HG03457 (cell line): ENCODE measurements at regions not wholly inside any gene's neighbourhood (a gene's known extent, or its start where the extent isn't known, plus 50 kb on each side); places are given as distances from the start of the nearest gene placed in this dataset.
"Not testable (repeated sequence)": the region's sequence is repeated elsewhere in the genome, so short reads cannot be mapped to it uniquely, and the experiment has no call there.

ENCODE experiments used
- ATAC-seq: cut with Tn5 transposase; IDR thresholded peaks from one replicate; pipeline ENCODE4 v1.9.1; 2021; ENCODE audit warnings: moderate number of reproducible peaks; ENCODE audit not compliant: unreplicated experiment

DNA sequence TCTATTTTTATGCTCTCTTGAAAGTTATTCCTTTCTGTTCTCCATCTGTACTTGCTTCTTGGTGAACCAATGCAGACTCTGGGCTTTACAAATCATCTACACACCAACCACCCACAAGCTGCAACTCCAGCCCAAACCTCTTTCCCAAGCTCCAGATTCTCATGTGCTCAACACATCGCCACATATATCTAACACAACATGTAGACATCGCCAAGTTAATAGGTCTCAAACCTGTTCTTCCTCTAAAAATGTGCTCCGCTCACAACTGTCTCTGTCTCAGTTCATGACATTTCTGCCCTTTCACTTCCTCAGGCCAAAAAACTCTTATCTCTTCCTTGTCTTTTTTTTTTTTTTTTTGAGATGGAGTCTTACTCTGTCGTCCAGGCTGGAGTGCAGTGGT is 95.7 kb upstream of the EEPD1 start:
- no peak for ATAC-seq

DNA sequence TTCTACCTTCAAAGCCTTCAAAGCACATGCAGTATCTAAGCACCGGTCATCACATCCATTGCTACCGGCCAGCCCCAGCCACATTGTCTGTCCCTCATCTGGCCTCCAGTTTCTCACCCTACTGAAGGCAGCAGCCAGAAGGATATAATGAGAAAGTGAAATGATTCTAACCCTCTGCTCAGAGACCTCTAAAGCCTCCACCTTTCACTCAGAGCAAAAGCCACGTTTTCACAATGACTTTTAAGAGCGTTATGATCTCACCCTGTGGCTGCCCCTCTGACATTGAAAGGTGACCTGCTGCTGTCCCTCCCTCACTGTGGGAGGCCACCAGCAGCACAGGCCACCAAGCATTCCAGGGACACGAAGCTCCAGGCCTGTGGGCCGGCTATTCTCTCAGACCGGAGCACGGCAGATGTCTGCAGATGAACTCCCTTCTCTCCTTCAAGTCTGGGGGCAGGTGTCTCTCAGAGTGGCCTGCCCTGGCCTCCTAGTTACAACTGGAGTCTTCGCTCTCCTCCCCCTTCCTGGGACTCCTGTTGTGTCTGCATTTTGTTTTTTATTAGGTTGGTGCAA is 94.9 kb upstream of the EEPD1 start:
- no peak for ATAC-seq

GRCh38 chr7:36060388-36060787 is 92.7 kb upstream of the EEPD1 start:
- ATAC-seq = not testable (repeated sequence)

GRCh38 chr7:36062154-36062815 is 90.8 kb upstream of the EEPD1 start:
- ATAC-seq = no peak

GRCh38 chr7:36064676-36065075 is 88.4 kb upstream of the EEPD1 start:
- no peak for ATAC-seq

DNA sequence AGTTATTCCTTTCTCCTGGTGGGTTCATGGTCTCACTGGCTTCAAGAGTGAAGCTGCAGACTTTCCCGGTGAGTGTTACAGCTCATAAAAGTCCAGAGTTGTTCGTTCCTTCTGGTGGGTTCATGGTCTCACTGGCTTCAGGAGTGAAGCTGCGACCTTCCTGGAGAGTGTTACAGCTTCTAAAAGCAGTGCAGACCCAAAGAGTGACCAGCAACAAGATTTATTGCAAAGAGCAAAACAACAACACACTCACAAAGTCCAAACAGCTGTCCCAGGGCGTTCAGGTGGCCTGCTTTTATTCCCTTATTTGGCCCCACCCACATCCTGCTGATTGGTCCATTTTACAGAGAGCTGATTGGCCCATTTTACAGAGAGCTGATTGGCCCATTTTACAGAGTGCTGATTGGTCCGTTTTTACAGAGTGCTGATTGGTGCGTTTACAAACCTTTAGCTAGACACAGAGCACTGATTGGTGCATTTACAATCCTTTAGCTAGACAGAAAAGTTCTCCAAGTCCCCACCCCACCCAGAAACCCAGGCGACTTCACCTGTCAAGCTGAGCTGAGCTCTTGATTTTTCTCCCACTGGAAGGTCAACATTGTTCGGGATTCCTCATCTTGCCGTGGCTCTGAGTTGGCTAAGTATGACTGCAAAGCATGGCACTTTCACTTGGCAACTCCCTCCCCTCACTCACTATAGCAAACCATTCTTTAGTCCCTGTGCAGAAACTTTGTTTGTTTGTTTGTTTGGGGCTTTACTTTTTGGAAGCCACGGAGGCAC is 87.3 kb upstream of the EEPD1 start:
- not testable (repeated sequence) for ATAC-seq

- no peak for ATAC-seq
These were observed 86.8 kb upstream of the EEPD1 start for GRCh38 chr7:36066343-36066664.

- no peak for ATAC-seq
These were observed 82.8 kb upstream of the EEPD1 start for GRCh38 chr7:36070230-36070629.

GRCh38 chr7:36071605-36072004 is 81.4 kb upstream of the EEPD1 start:
- ATAC-seq = no peak

DNA sequence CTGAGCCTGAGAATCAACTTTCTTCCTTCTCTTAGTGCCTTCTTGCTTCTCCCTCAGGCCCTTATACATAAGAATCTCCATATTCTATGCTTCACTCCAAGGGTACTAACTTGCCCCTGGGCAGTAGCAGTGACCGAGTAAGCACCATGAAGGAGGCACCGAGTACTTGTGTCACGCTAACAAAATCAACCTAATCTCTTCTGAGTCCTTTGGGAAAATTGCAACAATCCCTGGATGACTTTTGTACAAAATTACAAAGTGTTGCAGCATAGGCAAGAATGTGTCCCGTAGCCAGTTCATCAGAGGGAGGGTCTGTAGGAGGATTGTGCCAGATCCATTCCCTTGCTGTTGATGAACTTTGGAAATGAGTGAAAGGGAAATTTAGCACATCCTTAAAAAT is 80.4 kb upstream of the EEPD1 start:
- ATAC-seq = no peak

DNA sequence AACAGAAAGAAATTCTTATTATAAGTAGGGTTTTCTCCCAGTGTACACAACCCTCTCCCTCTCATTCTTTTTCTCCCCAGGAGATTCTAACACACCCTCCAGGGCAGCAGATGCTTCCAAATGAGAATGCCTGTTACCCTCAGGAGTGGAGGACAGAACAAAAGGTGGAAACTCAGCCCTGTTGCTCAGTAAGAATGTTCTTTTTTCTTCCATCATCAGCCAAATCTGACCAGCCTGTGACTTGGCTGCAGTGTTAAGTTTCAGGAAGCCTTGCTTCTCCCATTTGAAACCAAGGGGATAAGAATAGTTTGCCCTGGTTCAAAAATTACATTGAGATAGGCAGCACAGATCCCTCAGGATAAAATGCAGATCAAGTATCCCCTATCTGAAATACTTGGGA is 77.5 kb upstream of the EEPD1 start:
- ATAC-seq = no peak

- ATAC-seq = no peak
These were observed 77.0 kb upstream of the EEPD1 start for GRCh38 chr7:36076074-36076473.

DNA sequence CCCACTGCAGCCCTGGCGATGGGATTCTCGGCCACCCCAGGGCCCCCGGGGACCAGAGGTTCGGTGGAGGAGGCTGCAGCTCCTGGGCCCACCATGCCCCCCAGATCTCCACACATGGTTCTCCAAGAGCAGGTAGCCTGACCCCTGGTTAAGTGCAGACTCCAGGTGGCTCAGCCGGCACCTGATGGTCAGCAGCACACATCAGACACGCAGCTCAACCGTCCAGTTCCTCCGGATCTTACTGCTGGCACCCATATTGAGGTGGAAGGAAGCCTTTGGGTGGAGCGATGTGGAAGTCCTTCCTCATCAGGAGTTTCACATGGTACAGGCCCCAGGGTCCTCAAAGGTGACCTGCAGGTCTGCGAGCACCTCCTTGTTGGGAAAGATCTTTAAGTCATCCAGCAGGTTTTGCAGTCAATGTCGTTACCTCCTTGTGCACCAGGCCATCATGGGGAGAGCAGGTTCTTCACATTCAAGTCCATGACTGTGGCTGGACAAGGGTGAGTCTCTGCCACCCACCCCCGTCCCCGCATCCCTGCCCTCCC is 74.2 kb upstream of the EEPD1 start:
- ATAC-seq = no peak

DNA sequence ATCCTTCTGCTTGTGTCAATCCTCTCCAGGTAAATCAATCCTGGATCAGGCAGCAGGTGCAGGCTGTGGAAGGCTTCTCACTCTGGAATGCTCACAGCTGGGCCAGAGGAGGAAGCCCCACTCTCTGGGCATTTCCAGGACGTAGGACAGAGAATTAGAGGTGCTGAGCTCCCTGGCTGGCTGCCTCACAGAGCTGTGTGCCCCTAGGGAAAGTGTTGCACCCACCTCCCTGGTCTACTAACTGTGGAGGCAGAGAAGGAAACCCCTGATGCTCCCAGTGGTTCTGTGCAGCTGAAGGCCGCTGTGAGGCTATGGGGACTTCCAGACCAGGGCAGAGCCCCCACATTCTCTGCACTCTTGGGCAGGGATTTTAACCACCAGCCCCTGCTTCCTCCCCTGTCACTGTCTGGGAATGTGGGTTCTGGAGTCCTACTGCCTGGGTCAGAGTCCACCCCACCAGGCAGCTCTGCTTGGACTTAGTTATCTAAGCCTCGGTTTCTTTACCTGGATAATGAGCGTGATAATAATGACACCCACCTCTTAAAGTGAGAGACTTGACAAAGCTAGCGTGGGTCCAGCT is 73.5 kb upstream of the EEPD1 start:
- ATAC-seq = no peak

- ATAC-seq = no peak
These were observed 72.2 kb upstream of the EEPD1 start for GRCh38 chr7:36080843-36081242.

DNA sequence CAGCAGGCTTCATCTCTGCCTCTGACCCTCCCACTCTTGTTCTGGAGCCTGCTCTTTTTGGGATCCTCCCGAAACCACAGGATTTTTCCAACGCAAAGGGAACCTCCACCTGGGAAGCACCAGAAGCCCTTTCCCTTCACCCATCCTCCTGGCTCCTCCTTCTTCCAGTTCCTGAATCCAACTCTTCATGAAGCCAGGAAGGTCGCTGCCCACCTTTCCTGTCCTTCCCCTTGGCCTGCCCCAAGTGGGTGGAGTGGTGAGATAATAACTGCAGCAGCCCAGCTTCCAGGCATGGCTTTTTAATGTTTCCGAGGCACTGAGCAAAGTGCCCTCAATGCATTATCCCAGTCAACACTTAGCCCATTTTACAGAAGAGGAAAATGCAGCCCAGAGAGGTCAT is 70.8 kb upstream of the EEPD1 start:
- no peak for ATAC-seq

DNA sequence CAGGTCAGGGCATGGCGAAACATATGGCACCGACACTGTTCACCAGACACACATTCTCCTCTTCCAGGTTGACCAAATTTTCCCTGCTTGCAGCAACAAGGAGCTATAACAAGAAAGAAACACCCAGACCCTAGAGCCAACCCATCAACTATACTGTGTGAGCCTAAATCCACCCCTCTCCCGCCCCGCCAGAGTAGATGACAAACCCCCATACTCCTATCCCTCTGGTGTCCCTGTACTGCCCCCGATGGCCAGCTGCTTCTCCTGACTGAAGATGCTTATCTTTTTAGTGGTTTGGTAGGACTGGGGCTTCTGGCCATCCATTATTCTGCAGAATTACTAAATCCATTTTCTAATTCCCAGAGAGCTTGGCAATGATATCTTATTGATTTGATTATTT is 70.1 kb upstream of the EEPD1 start:
- ATAC-seq = no peak

GRCh38 chr7:36083626-36084380 is 69.3 kb upstream of the EEPD1 start:
- ATAC-seq = no peak

DNA sequence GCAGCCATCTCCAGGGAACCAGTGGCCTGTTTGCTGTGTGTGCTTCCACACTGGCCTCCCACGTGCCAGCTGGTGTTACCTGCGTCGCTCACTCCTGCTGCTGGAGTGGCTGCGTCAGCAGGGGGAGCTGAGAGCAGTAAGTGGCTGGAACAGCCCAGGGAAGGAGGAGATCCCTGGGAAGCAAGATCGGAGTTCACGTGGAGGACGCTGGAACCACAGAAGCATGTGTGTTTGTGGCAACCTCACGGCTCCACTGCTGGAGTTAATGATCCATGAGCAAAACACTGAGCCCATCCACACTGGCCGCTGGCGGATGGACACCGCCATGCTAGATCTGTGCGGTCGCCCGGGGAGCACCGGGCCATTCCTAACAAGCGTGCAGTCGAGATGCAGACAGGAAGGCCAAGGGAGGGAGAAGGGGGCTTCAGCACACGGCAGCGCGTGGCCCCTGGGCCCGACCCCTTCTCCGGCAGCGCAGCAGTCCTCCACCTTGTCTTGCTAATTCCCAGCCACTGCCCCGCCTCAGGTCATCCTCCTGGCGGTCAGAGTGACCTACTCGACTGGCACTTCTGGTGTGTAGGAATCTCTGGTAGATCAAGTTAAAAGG is 68.5 kb upstream of the EEPD1 start:
- ATAC-seq = no peak

DNA sequence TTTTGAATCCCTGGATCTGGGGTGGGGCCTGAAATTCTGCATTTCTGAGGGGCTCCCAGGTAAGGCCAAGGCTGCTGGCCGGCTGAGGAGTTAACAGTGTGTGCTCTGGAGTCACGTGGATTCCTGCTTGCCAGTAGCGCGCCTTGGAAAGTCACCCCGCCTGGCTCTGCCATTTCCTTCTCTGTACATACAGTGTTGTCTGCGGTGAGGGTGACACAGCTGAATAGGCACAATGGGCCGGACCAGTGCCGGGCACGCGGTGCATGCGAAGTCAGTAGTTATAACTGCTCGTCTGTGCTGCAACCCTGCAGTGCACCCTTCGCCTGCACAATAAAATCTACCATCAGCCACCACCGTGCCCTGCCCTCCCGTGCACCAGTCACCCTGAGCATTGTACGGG is 68.0 kb upstream of the EEPD1 start:
- ATAC-seq = no peak

DNA sequence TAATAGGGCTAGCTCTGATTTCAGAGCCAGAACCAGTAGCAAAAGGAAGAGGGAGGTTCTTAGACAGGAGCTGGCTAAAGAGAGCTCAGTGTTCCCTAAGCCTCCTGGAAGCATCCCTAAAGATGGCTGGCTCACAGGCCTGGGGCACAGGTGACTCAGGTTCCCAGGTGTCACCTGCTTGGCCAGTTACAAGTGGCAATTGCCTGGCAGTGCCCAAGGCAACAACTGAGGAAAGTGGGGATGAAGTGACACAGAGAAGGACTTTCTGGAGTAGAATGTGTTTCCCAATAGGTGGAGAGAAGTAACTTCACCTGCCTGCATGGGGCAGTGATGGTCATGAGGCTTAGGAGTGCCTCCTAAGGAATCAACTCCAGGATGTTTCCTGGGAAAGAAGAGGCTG is 66.5 kb upstream of the EEPD1 start:
- no peak for ATAC-seq
